ENCODE measurements at regions not wholly inside any gene's neighbourhood (a gene's known extent, or its start where the extent isn't known, plus 50 kb on each side); places are given as distances from the start of the nearest gene placed in this dataset.

GRCh38 chr2:125526093-125526492 lies 1129.9 kb upstream of the GYPC start:
- DNase-seq = no peak

- no peak for DNase-seq
Measured at GRCh38 chr2:125535089-125535488, 1120.9 kb upstream of the GYPC start.

GRCh38 chr2:125543968-125544514 lies 1111.9 kb upstream of the GYPC start:
- DNase-seq = no peak

- no peak for DNase-seq
Measured at GRCh38 chr2:125553768-125554167, 1102.2 kb upstream of the GYPC start.

- no peak for DNase-seq
Measured at GRCh38 chr2:125554956-125555355, 1101.0 kb upstream of the GYPC start.

- no peak for DNase-seq
Measured at GRCh38 chr2:125559186-125559585, 1096.8 kb upstream of the GYPC start.

GRCh38 chr2:125560855-125561254 lies 1095.1 kb upstream of the GYPC start:
- no peak for DNase-seq

- no peak for DNase-seq
Measured at GRCh38 chr2:125561302-125561701, 1094.7 kb upstream of the GYPC start.

- no peak for DNase-seq
Measured at GRCh38 chr2:125562924-125563323, 1093.0 kb upstream of the GYPC start.

- no peak for DNase-seq
Measured at GRCh38 chr2:125564471-125564870, 1091.5 kb upstream of the GYPC start.

- DNase-seq = no peak
Measured at GRCh38 chr2:125566422-125566821, 1089.5 kb upstream of the GYPC start.

GRCh38 chr2:125567100-125567499 lies 1088.9 kb upstream of the GYPC start:
- no peak for DNase-seq

- DNase-seq = no peak
Measured at GRCh38 chr2:125572660-125573059, 1083.3 kb upstream of the GYPC start.

GRCh38 chr2:125573432-125573831 lies 1082.5 kb upstream of the GYPC start:
- DNase-seq = no peak

- no peak for DNase-seq
Measured at GRCh38 chr2:125576558-125576957, 1079.4 kb upstream of the GYPC start.

GRCh38 chr2:125581557-125581956 lies 1074.4 kb upstream of the GYPC start:
- no peak for DNase-seq

- DNase-seq = no peak
Measured at GRCh38 chr2:125582516-125582915, 1073.4 kb upstream of the GYPC start.

- DNase-seq = no peak
Measured at GRCh38 chr2:125584732-125585131, 1071.2 kb upstream of the GYPC start.

GRCh38 chr2:125588780-125589179 lies 1067.2 kb upstream of the GYPC start:
- DNase-seq = no peak

- no peak for DNase-seq
Measured at GRCh38 chr2:125591954-125592353, 1064.0 kb upstream of the GYPC start.

- DNase-seq = no peak
Measured at GRCh38 chr2:125593036-125593435, 1062.9 kb upstream of the GYPC start.

- DNase-seq = no peak
Measured at GRCh38 chr2:125596612-125597011, 1059.3 kb upstream of the GYPC start.

- DNase-seq = no peak
Measured at GRCh38 chr2:125615438-125615837, 1040.5 kb upstream of the GYPC start.

GRCh38 chr2:125630377-125630776 lies 1025.6 kb upstream of the GYPC start:
- no peak for DNase-seq

GRCh38 chr2:125634662-125635061 lies 1021.3 kb upstream of the GYPC start:
- DNase-seq = no peak

- DNase-seq = no peak
Measured at GRCh38 chr2:125638345-125638744, 1017.6 kb upstream of the GYPC start.
